Astrocyte of the cerebellum (primary cell): ENCODE measurements at regions not wholly inside any gene's neighbourhood (a gene's known extent, or its start where the extent isn't known, plus 50 kb on each side); places are given as distances from the start of the nearest gene placed in this dataset.
A peak's percentile ranks its signal among the peaks of the same experiment; 100 is the strongest.

Experiments
- DNase-seq: peaks from one replicate; pipeline ENCODE4 v3.0.0-alpha.2; 2011; ENCODE audit warnings: low read depth
- H3K4me3 ChIP-seq: 2 replicates; pipeline ENCODE4 v1.5.1; 2011; ENCODE audit warnings: mild to moderate bottlenecking, low read depth, low read length, moderate library complexity
- CTCF ChIP-seq: IDR thresholded peaks from 2 replicates; pipeline ENCODE4 v1.5.1; 2012; ENCODE audit warnings: low read length, low read depth, moderate library complexity, mild to moderate bottlenecking; ENCODE audit errors: missing control alignments
- in situ Hi-C: cut with HindIII; loops from 2 replicates; pipeline ENCODE4 v1.10.0; 2017; ENCODE audit warnings: low sequenced_read_pairs

GRCh38 chr5:71884926-71885325 is 165.9 kb downstream of the CARTPT start:
- no peak overlapping the region for H3K4me3 ChIP-seq
- TF ChIP-seq CTCF, result no peak
- no peak for DNase-seq
- in situ Hi-C loops, result no loop called here

DNA sequence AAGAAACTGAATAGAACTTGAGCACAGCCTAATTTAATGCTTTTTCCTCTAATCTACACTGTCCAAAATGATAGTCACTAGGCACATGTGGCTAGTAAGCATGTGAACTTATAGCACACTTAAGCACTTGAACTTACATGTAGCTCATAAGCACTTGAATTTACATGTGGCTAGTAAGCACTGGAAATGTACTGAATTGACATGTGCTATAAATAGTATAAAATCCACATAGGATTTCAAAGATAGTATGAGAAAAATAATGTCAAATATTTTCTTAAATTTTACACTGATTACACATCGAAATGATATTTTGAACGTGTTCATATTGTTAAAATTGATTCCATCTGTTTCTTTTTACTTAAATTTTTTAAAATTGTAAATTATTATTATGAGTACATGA is 167.3 kb downstream of the CARTPT start:
- TF ChIP-seq CTCF, result no peak
- H3K4me3 ChIP-seq, result no peak overlapping the region
- DNase-seq, result no peak
- in situ Hi-C loops, result no loop called here

DNA sequence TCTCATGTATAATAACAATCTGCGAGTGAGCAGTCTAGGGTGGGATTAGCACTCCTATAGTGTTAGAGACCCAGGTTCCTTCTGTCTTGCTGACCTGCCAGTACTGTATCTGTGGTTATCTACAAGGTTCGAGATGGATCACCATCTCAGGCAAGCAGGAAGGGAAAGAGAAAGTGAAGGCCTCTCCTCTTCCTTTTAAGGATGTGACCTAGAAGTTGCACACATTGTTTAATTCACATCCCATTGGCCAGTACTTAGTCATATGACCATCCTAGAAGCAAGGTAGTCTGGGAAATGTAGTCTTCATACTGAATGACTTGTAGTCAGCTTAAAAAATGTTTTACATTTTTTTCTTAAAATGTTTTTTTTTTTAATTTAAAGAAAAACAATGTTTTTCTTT is 168.6 kb downstream of the CARTPT start:
- no peak overlapping the region for H3K4me3 ChIP-seq
- peak; percentile 57 for DNase-seq
- in situ Hi-C loops, result no loop called here
- TF ChIP-seq CTCF, result no peak

- TF ChIP-seq CTCF, result no peak
- in situ Hi-C loops, result no loop called here
- no peak for DNase-seq
- no peak overlapping the region for H3K4me3 ChIP-seq
Observed at GRCh38 chr5:71891406-71891805, 172.3 kb downstream of the CARTPT start.

- no peak overlapping the region for H3K4me3 ChIP-seq
- no peak for DNase-seq
- in situ Hi-C loops, result no loop called here
- no peak for TF ChIP-seq CTCF
Observed at GRCh38 chr5:71891856-71892255, 172.8 kb downstream of the CARTPT start.

DNA sequence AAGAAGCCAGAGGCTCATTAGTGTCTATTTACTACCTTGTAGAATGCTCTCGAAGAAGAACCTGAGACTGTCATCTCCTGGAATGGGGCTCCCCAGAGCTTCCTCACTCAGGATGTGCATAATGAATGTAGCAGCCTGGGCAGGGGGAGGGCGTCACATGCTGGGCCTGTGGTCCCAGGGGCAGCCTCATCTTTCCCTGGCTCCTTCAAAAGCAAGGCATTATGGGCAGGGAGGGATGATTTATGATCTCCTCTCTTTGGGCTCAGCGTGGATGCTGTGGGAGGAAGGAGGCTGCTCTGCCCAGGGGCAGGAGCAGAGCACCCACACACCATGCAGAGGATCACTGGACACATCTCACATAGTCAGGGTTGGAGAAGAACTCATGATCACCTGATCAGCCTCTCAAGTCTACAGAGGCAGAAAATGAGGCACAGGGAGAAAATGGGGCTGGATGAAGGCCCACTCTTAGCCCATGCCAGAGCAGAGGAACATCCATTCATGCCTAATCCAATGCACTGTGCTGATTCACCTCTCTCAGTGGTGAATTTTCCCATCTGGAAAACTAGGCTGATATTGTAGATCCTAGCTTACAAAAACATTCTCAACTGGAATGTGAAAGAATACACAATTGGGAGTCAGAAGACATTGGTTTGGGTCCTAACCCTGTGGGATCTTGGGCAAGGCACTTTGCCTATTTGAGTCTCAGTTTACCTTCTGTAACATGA is 173.7 kb downstream of the CARTPT start:
- no peak for DNase-seq
- in situ Hi-C loops, result no loop called here
- no peak overlapping the region for H3K4me3 ChIP-seq
- TF ChIP-seq CTCF, result no peak
